ENCODE measurements at regions not wholly inside any gene's neighbourhood (a gene's known extent, or its start where the extent isn't known, plus 50 kb on each side); places are given as distances from the start of the nearest gene placed in this dataset.
"Not testable (repeated sequence)": the region's sequence is repeated elsewhere in the genome, so short reads cannot be mapped to it uniquely, and the experiment has no call there.

DNA sequence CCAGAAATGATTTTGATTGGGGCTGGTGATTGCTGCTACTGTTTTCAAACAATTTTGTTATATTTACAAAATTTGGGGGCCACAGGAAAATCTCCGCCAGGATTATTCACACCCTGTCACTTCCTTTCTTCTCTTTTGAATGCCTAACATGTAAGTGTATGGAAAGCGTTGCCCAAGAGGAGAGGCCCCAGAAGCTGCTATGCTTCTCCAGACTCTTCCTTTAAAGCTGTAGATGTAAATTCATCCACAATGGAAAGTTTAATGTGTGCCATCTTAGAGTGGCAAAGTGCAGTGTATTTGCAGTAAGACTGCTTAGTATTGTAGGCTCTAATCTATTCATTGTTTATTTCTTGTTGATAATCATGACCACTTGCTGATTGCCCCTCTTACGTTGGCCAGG lies 136.7 kb upstream of the LRIG3 start:
- DNase-seq (ENCODE audit: low read depth in 1 of 2, low spot score in 1 of 2) (no peak), FAIRE-seq (no peak), ATAC-seq (no peak)
- H3K27ac ChIP-seq = 0 out of 6 replicates have a peak overlapping the region, but pooled peaks of 1 of the 2 experiments have one; percentile 5
- H3K4me1 ChIP-seq = peaks cover 14% of the 10 kb centered on the region
- WGBS (ENCODE audit: missing lambda C conversion rate) = 86% methylated on average over 3 of the region's 3 CpGs
- CTCF ChIA-PET = no interaction called here
- H3K4me2 ChIP-seq = no peak overlapping the region
- no peak for TF ChIP-seq EHMT2 (IDR thresholded peaks at IDR 0.05; ENCODE audit: low read depth)
- TF ChIP-seq RNF2 (IDR thresholded peaks at IDR 0.05; ENCODE audit: borderline replicate concordance, low read depth) = no peak
- no peak for TF ChIP-seq KDM1A (IDR thresholded peaks at IDR 0.05; ENCODE audit: low read depth)
- TF ChIP-seq BHLHE40 (IDR thresholded peaks at IDR 0.05; ENCODE audit: low read depth, low read length) = no peak
- no peak for TF ChIP-seq GATA3 (IDR thresholded peaks at IDR 0.05; ENCODE audit: borderline replicate concordance)
- no peak for TF ChIP-seq KDM5A (IDR thresholded peaks at IDR 0.05)
- TF ChIP-seq, protein P1, sequence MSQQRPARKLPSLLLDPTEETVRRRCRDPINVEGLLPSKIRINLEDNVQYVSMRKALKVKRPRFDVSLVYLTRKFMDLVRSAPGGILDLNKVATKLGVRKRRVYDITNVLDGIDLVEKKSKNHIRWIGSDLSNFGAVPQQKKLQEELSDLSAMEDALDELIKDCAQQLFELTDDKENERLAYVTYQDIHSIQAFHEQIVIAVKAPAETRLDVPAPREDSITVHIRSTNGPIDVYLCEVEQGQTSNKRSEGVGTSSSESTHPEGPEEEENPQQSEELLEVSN (IDR thresholded peaks at IDR 0.05; ENCODE audit: borderline replicate concordance, low read depth) = no peak
- TF ChIP-seq RARB (CRISPR knock-in tag; IDR thresholded peaks at IDR 0.05) = no peak
- POLR2A ChIA-PET = no interaction called here
- no peak overlapping the region for H3K4me3 ChIP-seq
- H3K9me3 ChIP-seq = no peaks in the 10 kb centered on the region

DNA sequence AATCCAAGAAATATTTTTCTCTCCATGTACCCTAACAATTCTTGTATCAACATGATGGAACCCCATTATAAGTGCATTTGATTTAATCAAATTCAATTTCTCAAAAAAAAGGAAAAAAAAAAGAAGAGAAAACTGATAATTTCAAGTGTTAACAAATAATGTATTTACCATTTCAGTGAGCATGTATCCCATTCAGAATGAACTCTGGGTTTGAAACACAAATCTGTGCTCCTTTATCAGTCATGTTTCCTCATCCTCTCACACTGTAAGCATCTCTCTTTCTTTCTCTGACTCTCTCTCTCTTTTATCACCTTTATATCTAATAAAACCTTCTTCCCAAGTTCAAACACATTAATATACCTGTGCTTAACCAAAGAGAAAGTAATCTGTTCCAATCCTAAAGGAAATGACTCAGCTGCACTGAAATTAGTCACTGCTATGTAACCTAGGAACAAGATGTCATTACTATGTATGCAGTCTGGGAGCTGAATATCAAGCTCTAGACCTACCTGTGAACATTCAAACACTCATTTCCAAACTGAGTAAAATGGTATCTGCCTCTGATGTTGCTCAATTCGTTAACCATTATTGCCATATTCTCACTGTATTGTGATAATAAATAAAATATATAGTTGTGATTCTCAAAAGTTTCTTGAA lies 135.0 kb upstream of the LRIG3 start:
- H3K4me2 ChIP-seq = peak overlapping the region; percentile 49
- H3K27ac ChIP-seq = peak overlapping the region; percentile 63 to 71; a peak in 5 of 6 replicates
- no peak for FAIRE-seq
- H3K9me3 ChIP-seq = no peaks in the 10 kb centered on the region
- peaks cover 14% of the 10 kb centered on the region for H3K4me1 ChIP-seq
- peak; percentile 63 to 76 for DNase-seq (ENCODE audit: low read depth in 1 of 2, low spot score in 1 of 2)
- TF ChIP-seq MAFK (IDR thresholded peaks at IDR 0.05; ENCODE audit: partially characterized antibody) (peak; percentile 44), JUNB (IDR thresholded peaks at IDR 0.05) (peak; percentile 72), JUN (IDR thresholded peaks at IDR 0.05) (no peak), FOSL2 (IDR thresholded peaks at IDR 0.05) (peak; percentile 59), FOSL2 (CRISPR knock-in tag; IDR thresholded peaks at IDR 0.05) (peak; percentile 87)
- ChIA-PET POLR2A (interaction anchor here (1.1 kb wide), 1 partner anchor 135 kb away, joined by 4 read pairs; the partner anchor contains the start of gene LRIG3), CTCF (interaction anchor here (1.0 kb wide), 1 partner anchor 22 kb away, joined by 3 read pairs; no protein-coding TSS in a partner anchor)
- H3K4me3 ChIP-seq = no peak overlapping the region
- ATAC-seq = peak; percentile 98
- WGBS (ENCODE audit: missing lambda C conversion rate) = 2% methylated on average over 1 of the region's 1 CpG

- POLR2A ChIA-PET; H3K27ac ChIP-seq; H3K9me3 ChIP-seq; DNase-seq (ENCODE audit: low read depth in 1 of 2, low spot score in 1 of 2); H3K4me2 ChIP-seq; FAIRE-seq; H3K4me3 ChIP-seq; ATAC-seq: not testable (repeated sequence)
- 77% methylated on average over 11 of the region's 11 CpGs for WGBS (ENCODE audit: missing lambda C conversion rate)
- CTCF ChIA-PET = interaction anchor here (0.8 to 1.0 kb wide), 2 partner anchors 9 to 326 kb away, joined by 3 read pairs; no protein-coding TSS in a partner anchor
- peaks cover 14% of the 10 kb centered on the region for H3K4me1 ChIP-seq
These were observed 133.1 kb upstream of the LRIG3 start for GRCh38 chr12:59053266-59053899.

DNA sequence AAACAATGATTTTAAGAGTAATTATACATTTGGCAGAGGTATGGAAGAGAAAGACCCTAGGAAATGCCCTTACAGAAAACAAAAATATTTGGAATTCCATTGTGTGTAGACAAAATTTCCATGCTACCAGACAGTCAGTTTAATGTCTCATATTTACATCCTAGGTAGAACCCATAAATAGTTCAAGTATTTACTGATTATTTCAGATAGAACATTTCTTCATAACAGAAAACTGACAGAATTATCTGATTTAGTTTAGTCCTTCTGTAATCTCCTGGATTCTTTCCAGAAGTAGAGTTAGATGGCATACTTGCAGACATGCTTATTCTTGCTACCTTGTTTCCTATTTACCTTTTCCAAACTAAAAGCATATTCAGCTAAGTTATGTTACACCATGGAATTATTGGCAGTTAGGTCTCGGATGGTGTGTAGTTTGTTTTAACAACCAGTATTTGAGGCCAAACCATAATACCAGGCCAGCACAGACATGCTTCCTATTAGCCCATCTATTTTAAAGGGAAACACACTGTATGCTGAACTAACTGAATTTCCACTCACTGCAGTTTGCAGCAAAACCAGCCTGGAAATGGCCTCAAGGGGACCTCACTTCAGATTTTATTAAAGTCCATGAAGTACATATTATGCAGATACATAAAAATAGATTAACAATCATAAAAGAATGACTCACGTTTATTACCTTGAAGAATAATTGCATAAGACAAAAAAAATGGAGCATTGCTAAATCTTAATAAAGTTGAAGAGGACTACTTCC lies 126.6 kb upstream of the LRIG3 start:
- DNase-seq (ENCODE audit: low read depth in 1 of 2, low spot score in 1 of 2) (no peak), ATAC-seq (no peak), FAIRE-seq (peak; percentile 67)
- TF ChIP-seq USF2 (IDR thresholded peaks at IDR 0.05) (no peak), EP300 (IDR thresholded peaks at IDR 0.05) (no peak), RFX5 (IDR thresholded peaks at IDR 0.05) (no peak), GATA3 (IDR thresholded peaks at IDR 0.05; ENCODE audit: borderline replicate concordance) (no peak), RNF2 (IDR thresholded peaks at IDR 0.05; ENCODE audit: borderline replicate concordance, low read depth) (no peak), MYC (IDR thresholded peaks at IDR 0.05; ENCODE audit: borderline replicate concordance, low read length) (no peak), CBX2 (IDR thresholded peaks at IDR 0.05; ENCODE audit: borderline replicate concordance, low read depth) (no peak), RARB (CRISPR knock-in tag; IDR thresholded peaks at IDR 0.05) (no peak), EHF (CRISPR knock-in tag; IDR thresholded peaks at IDR 0.05) (no peak), ZNF302 (CRISPR knock-in tag; IDR thresholded peaks at IDR 0.05) (no peak), HEYL (CRISPR knock-in tag; IDR thresholded peaks at IDR 0.05) (no peak), MAFK (IDR thresholded peaks at IDR 0.05; ENCODE audit: partially characterized antibody) (no peak)
- TF ChIP-seq, protein P2, sequence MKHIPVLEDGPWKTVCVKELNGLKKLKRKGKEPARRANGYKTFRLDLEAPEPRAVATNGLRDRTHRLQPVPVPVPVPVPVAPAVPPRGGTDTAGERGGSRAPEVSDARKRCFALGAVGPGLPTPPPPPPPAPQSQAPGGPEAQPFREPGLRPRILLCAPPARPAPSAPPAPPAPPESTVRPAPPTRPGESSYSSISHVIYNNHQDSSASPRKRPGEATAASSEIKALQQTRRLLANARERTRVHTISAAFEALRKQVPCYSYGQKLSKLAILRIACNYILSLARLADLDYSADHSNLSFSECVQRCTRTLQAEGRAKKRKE (CRISPR knock-in tag; IDR thresholded peaks at IDR 0.05; ENCODE audit: low read depth) = no peak
- no peak overlapping the region for H3K4me2 ChIP-seq
- no peak overlapping the region for H3K27ac ChIP-seq
- CTCF ChIA-PET = no interaction called here
- 63% methylated on average over 2 of the region's 2 CpGs for WGBS (ENCODE audit: missing lambda C conversion rate)
- H3K4me3 ChIP-seq = no peak overlapping the region
- no peaks in the 10 kb centered on the region for H3K9me3 ChIP-seq
- POLR2A ChIA-PET = no interaction called here
- peaks cover 14% of the 10 kb centered on the region for H3K4me1 ChIP-seq

All from A549 (cell line).